ENCODE measurements at regions not wholly inside any gene's neighbourhood (a gene's known extent, or its start where the extent isn't known, plus 50 kb on each side); places are given as distances from the start of the nearest gene placed in this dataset.

DNA sequence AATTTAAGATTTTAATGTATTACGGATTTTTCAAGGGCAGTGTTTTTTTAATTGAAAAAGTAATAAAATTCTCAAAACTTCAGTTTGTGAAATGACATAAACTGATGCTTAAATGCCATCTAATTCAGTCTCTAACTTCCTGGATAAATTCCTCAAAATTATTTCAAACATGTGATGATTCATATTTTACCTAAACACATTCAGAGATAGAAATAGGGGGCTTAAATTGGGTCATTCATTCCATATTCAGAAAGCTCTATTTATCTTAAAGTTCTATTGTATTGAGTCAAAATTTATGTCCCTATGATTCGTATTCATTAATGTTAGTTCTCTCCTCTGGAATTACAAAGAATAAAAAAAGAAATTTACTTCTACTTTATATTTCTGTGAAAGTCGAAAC is 713.6 kb upstream of the CHRM3 start:
- TF ChIP-seq TAF1 (IDR thresholded peaks at IDR 0.05; ENCODE audit: low read depth) (no peak), SMC3 (conservative IDR thresholded peaks at IDR 0.05; ENCODE audit: poor library complexity) (no peak), MXI1 (conservative IDR thresholded peaks at IDR 0.05; ENCODE audit: poor library complexity, severe bottlenecking) (no peak), RAD21 (conservative IDR thresholded peaks at IDR 0.05) (no peak)

All from neural cell (in vitro differentiated cells).